SIG-M5 treated with dmso at 0.1 percent for 504 hours (cell line): ENCODE measurements at regions not wholly inside any gene's neighbourhood (a gene's known extent, or its start where the extent isn't known, plus 50 kb on each side); places are given as distances from the start of the nearest gene placed in this dataset.

Source experiments
- DNase-seq: peaks from one replicate; lab custom pipeline; 2025; ENCODE audit not compliant: unreplicated experiment; lab: John Stamatoyannopoulos, UW

GRCh38 chr1:168913711-168914463 lies 184.9 kb upstream of the DPT start:
- no peak for DNase-seq

- no peak for DNase-seq
These were observed 188.3 kb upstream of the DPT start for GRCh38 chr1:168917309-168917708.

- DNase-seq: no peak
These were observed 188.7 kb upstream of the ATP1B1 start for GRCh38 chr1:168917796-168918195.

- DNase-seq: no peak
These were observed 187.4 kb upstream of the ATP1B1 start for GRCh38 chr1:168918860-168919741.

GRCh38 chr1:168920456-168921094 lies 185.9 kb upstream of the ATP1B1 start:
- peak; percentile 15 for DNase-seq

GRCh38 chr1:168921629-168922028 lies 184.9 kb upstream of the ATP1B1 start:
- DNase-seq: no peak

GRCh38 chr1:168923521-168924136 lies 182.9 kb upstream of the ATP1B1 start:
- DNase-seq: no peak

- DNase-seq: no peak
These were observed 181.5 kb upstream of the ATP1B1 start for GRCh38 chr1:168924976-168925375.

GRCh38 chr1:168926236-168926635 lies 180.3 kb upstream of the ATP1B1 start:
- DNase-seq: no peak

GRCh38 chr1:168932539-168932938 lies 174.0 kb upstream of the ATP1B1 start:
- no peak for DNase-seq

- no peak for DNase-seq
These were observed 173.2 kb upstream of the ATP1B1 start for GRCh38 chr1:168933141-168933805.

GRCh38 chr1:168939110-168939946 lies 167.2 kb upstream of the ATP1B1 start:
- peak; percentile 21 for DNase-seq

- DNase-seq: no peak
These were observed 166.6 kb upstream of the ATP1B1 start for GRCh38 chr1:168939947-168940223.

GRCh38 chr1:168941640-168942039 lies 164.8 kb upstream of the ATP1B1 start:
- no peak for DNase-seq

GRCh38 chr1:168942165-168942564 lies 164.3 kb upstream of the ATP1B1 start:
- DNase-seq: no peak

GRCh38 chr1:168945870-168946269 lies 160.6 kb upstream of the ATP1B1 start:
- no peak for DNase-seq

- DNase-seq: no peak
These were observed 159.4 kb upstream of the ATP1B1 start for GRCh38 chr1:168947041-168947440.

GRCh38 chr1:168949672-168950071 lies 156.8 kb upstream of the ATP1B1 start:
- no peak for DNase-seq

GRCh38 chr1:168957818-168958217 lies 148.7 kb upstream of the ATP1B1 start:
- DNase-seq: no peak
